ENCODE measurements at regions not wholly inside any gene's neighbourhood (a gene's known extent, or its start where the extent isn't known, plus 50 kb on each side); places are given as distances from the start of the nearest gene placed in this dataset.

DNA sequence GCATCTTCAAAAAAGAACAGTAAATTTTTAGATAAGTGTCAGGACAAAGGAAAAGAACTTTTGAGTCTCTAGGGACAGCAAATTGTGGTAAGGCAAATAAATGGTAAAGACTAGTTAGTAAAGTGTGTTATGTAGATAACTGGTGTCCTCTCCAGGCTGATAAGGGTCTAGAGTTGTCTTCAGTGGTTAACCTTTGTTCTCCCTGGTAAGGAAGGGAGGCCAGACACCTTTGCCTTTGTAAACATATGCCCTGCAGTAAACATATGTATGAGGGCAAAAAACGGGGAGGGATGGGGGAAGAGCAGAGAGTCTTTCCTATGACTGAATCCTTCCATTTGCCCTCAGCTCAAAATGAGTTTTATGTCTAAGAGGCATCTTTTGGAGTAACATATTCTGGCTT, 384.6 kb downstream of the HNRNPD start:
- TF ChIP-seq, protein P1, sequence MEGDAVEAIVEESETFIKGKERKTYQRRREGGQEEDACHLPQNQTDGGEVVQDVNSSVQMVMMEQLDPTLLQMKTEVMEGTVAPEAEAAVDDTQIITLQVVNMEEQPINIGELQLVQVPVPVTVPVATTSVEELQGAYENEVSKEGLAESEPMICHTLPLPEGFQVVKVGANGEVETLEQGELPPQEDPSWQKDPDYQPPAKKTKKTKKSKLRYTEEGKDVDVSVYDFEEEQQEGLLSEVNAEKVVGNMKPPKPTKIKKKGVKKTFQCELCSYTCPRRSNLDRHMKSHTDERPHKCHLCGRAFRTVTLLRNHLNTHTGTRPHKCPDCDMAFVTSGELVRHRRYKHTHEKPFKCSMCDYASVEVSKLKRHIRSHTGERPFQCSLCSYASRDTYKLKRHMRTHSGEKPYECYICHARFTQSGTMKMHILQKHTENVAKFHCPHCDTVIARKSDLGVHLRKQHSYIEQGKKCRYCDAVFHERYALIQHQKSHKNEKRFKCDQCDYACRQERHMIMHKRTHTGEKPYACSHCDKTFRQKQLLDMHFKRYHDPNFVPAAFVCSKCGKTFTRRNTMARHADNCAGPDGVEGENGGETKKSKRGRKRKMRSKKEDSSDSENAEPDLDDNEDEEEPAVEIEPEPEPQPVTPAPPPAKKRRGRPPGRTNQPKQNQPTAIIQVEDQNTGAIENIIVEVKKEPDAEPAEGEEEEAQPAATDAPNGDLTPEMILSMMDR (IDR thresholded peaks at IDR 0.05) = no peak
- TF ChIP-seq POLR2A (IDR thresholded peaks at IDR 0.05) = no peak

Measured in esophagus squamous epithelium (tissue), 4 donors.